ENCODE measurements at regions not wholly inside any gene's neighbourhood (a gene's known extent, or its start where the extent isn't known, plus 50 kb on each side); places are given as distances from the start of the nearest gene placed in this dataset.
A peak's percentile ranks its signal among the peaks of the same experiment; 100 is the strongest.

GRCh38 chr2:6072276-6072675 is 380.1 kb downstream of the SOX11 start:
- Histone ChIP-seq H3K4me1 (peaks cover 69% of the 10 kb centered on the region), H3K27me3 (no peaks in the 10 kb centered on the region), H3F3A (ENCODE audit: low read depth) (peaks cover 44% of the 10 kb centered on the region), H3K4me3 (no peak overlapping the region), H3K9ac (no peak overlapping the region), H3K27ac (no peak overlapping the region), H3K9me3 (ENCODE audit: low read depth) (no peaks in the 10 kb centered on the region), H3K36me3 (no peaks in the 10 kb centered on the region), H3K4me2 (peak overlapping the region; percentile 62), H3K79me2 (ENCODE audit: low read depth) (no peaks in the 10 kb centered on the region), H2AFZ (replicated peaks) (no peak overlapping the region), H4K20me1 (ENCODE audit: low read depth) (no peaks in the 10 kb centered on the region)
- Mint-ChIP-seq H3K4me1 (peaks cover 98% of the 10 kb centered on the region), H3K36me3 (no peaks in the 10 kb centered on the region), H3K27ac (peak overlapping the region; percentile 99), H3K9me3 (no peaks in the 10 kb centered on the region), H3K27me3 (ENCODE audit: insufficient read depth, low read depth) (peaks cover 3% of the 10 kb centered on the region), H3K4me3 (peak overlapping the region; percentile 80)
- TF ChIP-seq EZH2 (IDR thresholded peaks at IDR 0.05) (no peak), EZH2phosphoT487 (IDR thresholded peaks at IDR 0.05) (no peak), CTCF (IDR thresholded peaks at IDR 0.05) (no peak)
- no peak for DNase-seq (ENCODE audit: low spot score)

GRCh38 chr2:6072768-6073167 is 380.6 kb downstream of the SOX11 start:
- no peak for TF ChIP-seq CTCF (IDR thresholded peaks at IDR 0.05)
- TF ChIP-seq EZH2phosphoT487 (IDR thresholded peaks at IDR 0.05) = no peak
- no peak for TF ChIP-seq EZH2 (IDR thresholded peaks at IDR 0.05)
- peaks cover 3% of the 10 kb centered on the region for H3K27me3 Mint-ChIP-seq (ENCODE audit: insufficient read depth, low read depth)
- no peaks in the 10 kb centered on the region for H3K79me2 ChIP-seq (ENCODE audit: low read depth)
- H3K4me3 Mint-ChIP-seq = peak overlapping the region; percentile 80
- H3K9ac ChIP-seq = no peak overlapping the region
- peak overlapping the region; percentile 62 for H3K4me2 ChIP-seq
- H3F3A ChIP-seq (ENCODE audit: low read depth) = peaks cover 44% of the 10 kb centered on the region
- H2AFZ ChIP-seq (replicated peaks) = no peak overlapping the region
- H3K4me3 ChIP-seq = peak overlapping the region; percentile 8
- no peaks in the 10 kb centered on the region for H3K9me3 Mint-ChIP-seq
- DNase-seq (ENCODE audit: low spot score) = peak; percentile 62
- H3K9me3 ChIP-seq (ENCODE audit: low read depth) = no peaks in the 10 kb centered on the region
- H3K27ac Mint-ChIP-seq = peak overlapping the region; percentile 99
- no peaks in the 10 kb centered on the region for H3K36me3 Mint-ChIP-seq
- H4K20me1 ChIP-seq (ENCODE audit: low read depth) = no peaks in the 10 kb centered on the region
- no peak overlapping the region for H3K27ac ChIP-seq
- no peaks in the 10 kb centered on the region for H3K36me3 ChIP-seq
- peaks cover 72% of the 10 kb centered on the region for H3K4me1 ChIP-seq
- H3K4me1 Mint-ChIP-seq = peaks cover 98% of the 10 kb centered on the region
- H3K27me3 ChIP-seq = no peaks in the 10 kb centered on the region

GRCh38 chr2:6073191-6074088 is 381.3 kb downstream of the SOX11 start:
- H4K20me1 ChIP-seq (ENCODE audit: low read depth) = no peaks in the 10 kb centered on the region
- peaks cover 75% of the 10 kb centered on the region for H3K4me1 ChIP-seq
- TF ChIP-seq EZH2 (IDR thresholded peaks at IDR 0.05) = no peak
- TF ChIP-seq CTCF (IDR thresholded peaks at IDR 0.05) = no peak
- TF ChIP-seq EZH2phosphoT487 (IDR thresholded peaks at IDR 0.05) = no peak
- Mint-ChIP-seq H3K36me3 (no peaks in the 10 kb centered on the region), H3K9me3 (no peaks in the 10 kb centered on the region), H3K4me1 (peaks cover 97% of the 10 kb centered on the region), H3K4me3 (peak overlapping the region; percentile 80), H3K27ac (peak overlapping the region; percentile 99), H3K27me3 (ENCODE audit: insufficient read depth, low read depth) (peaks cover 6% of the 10 kb centered on the region)
- no peaks in the 10 kb centered on the region for H3K36me3 ChIP-seq
- H3F3A ChIP-seq (ENCODE audit: low read depth) = peaks cover 44% of the 10 kb centered on the region
- H3K9ac ChIP-seq = no peak overlapping the region
- peak overlapping the region; percentile 62 for H3K4me2 ChIP-seq
- H2AFZ ChIP-seq (replicated peaks) = no peak overlapping the region
- H3K79me2 ChIP-seq (ENCODE audit: low read depth) = no peaks in the 10 kb centered on the region
- no peaks in the 10 kb centered on the region for H3K27me3 ChIP-seq
- H3K27ac ChIP-seq = peak overlapping the region; percentile 65
- H3K9me3 ChIP-seq (ENCODE audit: low read depth) = no peaks in the 10 kb centered on the region
- DNase-seq (ENCODE audit: low spot score) = peak; percentile 73
- H3K4me3 ChIP-seq = peak overlapping the region; percentile 8

All from neural progenitor cell (in vitro differentiated cells).